SK-N-SH (cell line): ENCODE measurements at regions not wholly inside any gene's neighbourhood (a gene's known extent, or its start where the extent isn't known, plus 50 kb on each side); places are given as distances from the start of the nearest gene placed in this dataset.

Experiments used
- CTCF ChIA-PET: fragments of 300-600, 350-600 bp; formaldehyde crosslinking; extraction: SDS; loops from one replicate; lab custom pipeline; 2021; lab: Yijun Ruan, JAX
- POLR2A ChIA-PET: fragments of 350-600 bp; sonication (Branson Sonifier 250); formaldehyde crosslinking; extraction: SDS; loops from one replicate; lab custom pipeline; 2020; ENCODE audit warnings: antibody characterized with exemption, inconsistent platforms; lab: Yijun Ruan, JAX
- DNase-seq: peaks from one replicate; pipeline ENCODE4 v3.0.0; 2012
- H2AFZ ChIP-seq: fragments of 200-600 bp; sonication (generic); 2 replicates; pipeline ENCODE4 v1.8.1; 2016; ENCODE audit warnings: antibody characterized with exemption, mild to moderate bottlenecking, low read depth
- H3F3A ChIP-seq: fragments of 200-600 bp; sonication (generic); replicated peaks from 2 replicates; pipeline ENCODE3; 2016; ENCODE audit warnings: antibody characterized with exemption, mild to moderate bottlenecking; ENCODE audit not compliant: insufficient read depth
- H3K27ac ChIP-seq, 2 experiments: fragments of 200-500 bp in 1 of 2; fragments of 200-600 bp in 1 of 2; sonication (Bioruptor generic) in 1 of 2; sonication (generic), shearing (Covaris generic) in 1 of 2; 2 replicates each; pipeline versions ENCODE4 v1.5.1 to v1.6.1; 2014 to 2016; ENCODE audit warnings: low read depth in 2 of 2, inconsistent platforms in 1 of 2, low read length in 1 of 2, mild to moderate bottlenecking in 1 of 2, mixed read lengths in 1 of 2
- H3K27me3 ChIP-seq: fragments of 200-600 bp; sonication (generic), shearing (Covaris generic); 2 replicates; pipeline ENCODE4 v1.6.1; 2016; ENCODE audit warnings: mixed run types; ENCODE audit not compliant: insufficient read depth
- H3K36me3 ChIP-seq, 2 experiments: fragments of 200-500 bp in 1 of 2; fragments of 200-600 bp in 1 of 2; sonication (Bioruptor generic) in 1 of 2; sonication (generic) in 1 of 2; replicated peaks in 1 of 2; 2 replicates each; pipeline versions ENCODE3 to v1.5.1; 2014 to 2016; ENCODE audit warnings: low read length in 1 of 2, mild to moderate bottlenecking in 1 of 2; ENCODE audit not compliant: insufficient read depth in 2 of 2, control insufficient read depth in 1 of 2
- H3K4me1 ChIP-seq, 2 experiments: fragments of 200-500 bp in 1 of 2; fragments of 200-600 bp in 1 of 2; sonication (Bioruptor generic) in 1 of 2; sonication (generic), shearing (Covaris generic) in 1 of 2; 2 replicates each; pipeline versions ENCODE4 v1.5.1 to v1.6.1; 2014 to 2016; ENCODE audit warnings: low read depth in 1 of 2, low read length in 1 of 2, mixed run types in 1 of 2; ENCODE audit not compliant: insufficient read depth in 2 of 2, control insufficient read depth in 1 of 2
- H3K4me2 ChIP-seq: fragments of 200-600 bp; sonication (generic), shearing (Covaris generic); 2 replicates; pipeline ENCODE4 v1.6.1; 2017; ENCODE audit warnings: mixed run types
- H3K4me3 ChIP-seq, 2 experiments: fragments of 200-500 bp in 1 of 2; fragments of 200-600 bp in 1 of 2; sonication (Bioruptor generic) in 1 of 2; sonication (generic), shearing (Covaris generic) in 1 of 2; 2 replicates each; pipeline versions ENCODE4 v1.5.1 to v1.8.1; 2014 to 2016; ENCODE audit warnings: low read depth in 2 of 2, inconsistent platforms in 1 of 2, low read length in 1 of 2, mild to moderate bottlenecking in 1 of 2, mixed read lengths in 1 of 2, moderate library complexity in 1 of 2
- H3K79me2 ChIP-seq: fragments of 200-600 bp; sonication (generic); 2 replicates; pipeline ENCODE4 v1.8.1; 2017; ENCODE audit warnings: mild to moderate bottlenecking; ENCODE audit not compliant: insufficient read depth
- H3K9ac ChIP-seq: fragments of 200-600 bp; sonication (generic); 2 replicates; pipeline ENCODE4 v1.6.1; 2017; ENCODE audit warnings: mixed run types
- H3K9me2 ChIP-seq: fragments of 200-600 bp; sonication (generic); 2 replicates; pipeline ENCODE4 v1.6.1; 2017; ENCODE audit warnings: mixed run types
- H3K9me3 ChIP-seq: fragments of 200-600 bp; sonication (generic); 2 replicates; pipeline ENCODE4 v1.6.1; 2017; ENCODE audit warnings: mixed run types, mild to moderate bottlenecking, moderate library complexity
- H4K20me1 ChIP-seq: fragments of 200-600 bp; sonication (generic); 2 replicates; pipeline ENCODE4 v1.6.1; 2017; ENCODE audit warnings: mild to moderate bottlenecking, mixed run types; ENCODE audit not compliant: insufficient read depth
- EP300 ChIP-seq, 2 experiments: IDR thresholded peaks; 2 replicates each; pipeline versions ENCODE4 v1.4.0 to v1.6.1; 2012; ENCODE audit warnings: borderline replicate concordance in 1 of 2, low read depth in 1 of 2, low read length in 1 of 2
- FOSL2 ChIP-seq: IDR thresholded peaks from 2 replicates; pipeline ENCODE4 v1.4.0; 2012; ENCODE audit warnings: low read depth, mild to moderate bottlenecking, moderate library complexity, borderline replicate concordance
- GABPA ChIP-seq: IDR thresholded peaks from 2 replicates; pipeline ENCODE4 v1.4.0; 2012; ENCODE audit warnings: low read depth, mild to moderate bottlenecking
- GATA2 ChIP-seq: sonication (generic); formaldehyde crosslinking; IDR thresholded peaks from 2 replicates; pipeline ENCODE4 v1.5.0; 2020; ENCODE audit warnings: mild to moderate bottlenecking, missing genetic modification reagents
- JUND ChIP-seq: IDR thresholded peaks from 2 replicates; pipeline ENCODE4 v1.4.0; 2012
- MEF2A ChIP-seq: IDR thresholded peaks from 2 replicates; pipeline ENCODE4 v1.4.0; 2012; ENCODE audit warnings: low read depth, borderline replicate concordance
- NFIC ChIP-seq: IDR thresholded peaks from 2 replicates; pipeline ENCODE4 v1.4.0; 2012; ENCODE audit warnings: borderline replicate concordance
- NRF1 ChIP-seq: IDR thresholded peaks from 2 replicates; pipeline ENCODE4 v1.6.1; 2012; ENCODE audit warnings: low read depth, mild to moderate bottlenecking, low read length
- RFX5 ChIP-seq: IDR thresholded peaks from 2 replicates; pipeline ENCODE4 v1.6.1; 2012; ENCODE audit warnings: mild to moderate bottlenecking, improper control_type of control experiment, low read length
- RXRA ChIP-seq: IDR thresholded peaks from 2 replicates; pipeline ENCODE4 v1.4.0; 2012; ENCODE audit warnings: low read depth, mild to moderate bottlenecking, borderline replicate concordance
- SIN3A ChIP-seq: IDR thresholded peaks from 2 replicates; pipeline ENCODE4 v1.6.1; 2012; ENCODE audit warnings: low read depth, mild to moderate bottlenecking, low read length, moderate library complexity, borderline replicate concordance
- TAF1 ChIP-seq: IDR thresholded peaks from 2 replicates; pipeline ENCODE4 v1.6.1; 2012; ENCODE audit warnings: low read depth, mild to moderate bottlenecking, low read length, moderate library complexity, borderline replicate concordance
- TCF12 ChIP-seq: IDR thresholded peaks from 2 replicates; pipeline ENCODE4 v1.4.0; 2012
- YY1 ChIP-seq: IDR thresholded peaks from 2 replicates; pipeline ENCODE4 v1.4.0; 2012; ENCODE audit warnings: low read depth, mild to moderate bottlenecking
- WGBS: methylation state at CpG from one replicate; pipeline ENCODE4 v1.1.6; 2017; ENCODE audit warnings: low lambda C conversion rate; 5-methylcytosine and 5-hydroxymethylcytosine counted together
- TF ChIP-seq, protein P1 (sequence below): IDR thresholded peaks from 2 replicates; pipeline ENCODE4 v1.6.1; 2012; ENCODE audit warnings: mild to moderate bottlenecking, low read depth, low read length, moderate library complexity
- TF ChIP-seq, protein P2 (sequence below): IDR thresholded peaks from 2 replicates; pipeline ENCODE4 v1.4.0; 2012; ENCODE audit warnings: low read depth, borderline replicate concordance
- TF ChIP-seq, protein P3 (sequence below): IDR thresholded peaks from 2 replicates; pipeline ENCODE4 v1.4.0; 2012; ENCODE audit warnings: low read depth, borderline replicate concordance
- TF ChIP-seq, protein P4 (sequence below): fragments of 150-350 bp; IDR thresholded peaks from 2 replicates; pipeline ENCODE4 v1.6.1; 2017; ENCODE audit warnings: antibody characterized with exemption, low read length, low read depth, borderline replicate concordance
- TF ChIP-seq, protein P5 (sequence below): IDR thresholded peaks from 2 replicates; pipeline ENCODE4 v1.4.0; 2012; ENCODE audit warnings: low read depth

DNA sequence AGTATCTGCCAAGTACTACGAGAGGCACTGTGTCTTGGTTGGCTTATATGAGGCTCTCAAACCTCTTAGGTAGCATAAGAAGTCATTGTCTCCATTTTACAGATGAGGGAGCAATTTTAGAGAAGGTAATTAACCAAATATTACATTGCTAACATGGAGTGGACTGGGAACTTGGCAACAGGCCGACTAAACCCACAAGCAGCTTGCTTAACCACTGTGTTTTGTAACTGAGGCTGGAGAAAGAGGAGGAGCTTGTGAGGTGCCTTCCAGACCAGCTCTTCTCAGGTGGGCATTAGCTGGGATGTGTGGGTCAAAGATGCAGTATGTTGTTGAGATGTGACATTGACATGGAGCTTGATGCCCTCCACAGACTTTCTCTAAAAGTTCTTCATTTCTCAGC, 835.6 kb upstream of the RBFOX1 start:
- Histone ChIP-seq H3K27ac (no peak overlapping the region), H3K9me3 (no peaks in the 10 kb centered on the region), H3K79me2 (no peaks in the 10 kb centered on the region), H3K4me1 (no peaks in the 10 kb centered on the region), H3K27me3 (no peaks in the 10 kb centered on the region), H4K20me1 (no peaks in the 10 kb centered on the region), H3K4me2 (no peak overlapping the region), H3K9me2 (no peaks in the 10 kb centered on the region), H3F3A (no peaks in the 10 kb centered on the region), H2AFZ (no peak overlapping the region), H3K9ac (no peak overlapping the region), H3K36me3 (no peaks in the 10 kb centered on the region), H3K4me3 (no peak overlapping the region)
- POLR2A ChIA-PET = no interaction called here
- CTCF ChIA-PET = no interaction called here
- no peak for DNase-seq
- TF ChIP-seq, protein P1, sequence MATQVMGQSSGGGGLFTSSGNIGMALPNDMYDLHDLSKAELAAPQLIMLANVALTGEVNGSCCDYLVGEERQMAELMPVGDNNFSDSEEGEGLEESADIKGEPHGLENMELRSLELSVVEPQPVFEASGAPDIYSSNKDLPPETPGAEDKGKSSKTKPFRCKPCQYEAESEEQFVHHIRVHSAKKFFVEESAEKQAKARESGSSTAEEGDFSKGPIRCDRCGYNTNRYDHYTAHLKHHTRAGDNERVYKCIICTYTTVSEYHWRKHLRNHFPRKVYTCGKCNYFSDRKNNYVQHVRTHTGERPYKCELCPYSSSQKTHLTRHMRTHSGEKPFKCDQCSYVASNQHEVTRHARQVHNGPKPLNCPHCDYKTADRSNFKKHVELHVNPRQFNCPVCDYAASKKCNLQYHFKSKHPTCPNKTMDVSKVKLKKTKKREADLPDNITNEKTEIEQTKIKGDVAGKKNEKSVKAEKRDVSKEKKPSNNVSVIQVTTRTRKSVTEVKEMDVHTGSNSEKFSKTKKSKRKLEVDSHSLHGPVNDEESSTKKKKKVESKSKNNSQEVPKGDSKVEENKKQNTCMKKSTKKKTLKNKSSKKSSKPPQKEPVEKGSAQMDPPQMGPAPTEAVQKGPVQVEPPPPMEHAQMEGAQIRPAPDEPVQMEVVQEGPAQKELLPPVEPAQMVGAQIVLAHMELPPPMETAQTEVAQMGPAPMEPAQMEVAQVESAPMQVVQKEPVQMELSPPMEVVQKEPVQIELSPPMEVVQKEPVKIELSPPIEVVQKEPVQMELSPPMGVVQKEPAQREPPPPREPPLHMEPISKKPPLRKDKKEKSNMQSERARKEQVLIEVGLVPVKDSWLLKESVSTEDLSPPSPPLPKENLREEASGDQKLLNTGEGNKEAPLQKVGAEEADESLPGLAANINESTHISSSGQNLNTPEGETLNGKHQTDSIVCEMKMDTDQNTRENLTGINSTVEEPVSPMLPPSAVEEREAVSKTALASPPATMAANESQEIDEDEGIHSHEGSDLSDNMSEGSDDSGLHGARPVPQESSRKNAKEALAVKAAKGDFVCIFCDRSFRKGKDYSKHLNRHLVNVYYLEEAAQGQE = no peak
- TF ChIP-seq NFIC (no peak), EP300 (IDR thresholded peaks at IDR 0.05; ENCODE audit: borderline replicate concordance in 1 of 2, low read depth in 1 of 2, low read length in 1 of 2) (no peak), YY1 (no peak), RFX5 (no peak), NRF1 (no peak), MEF2A (no peak), GATA2 (CRISPR knock-in tag) (no peak), TAF1 (no peak), FOSL2 (no peak), RXRA (no peak), TCF12 (no peak), JUND (no peak), GABPA (no peak), SIN3A (no peak)
- TF ChIP-seq, protein P2, sequence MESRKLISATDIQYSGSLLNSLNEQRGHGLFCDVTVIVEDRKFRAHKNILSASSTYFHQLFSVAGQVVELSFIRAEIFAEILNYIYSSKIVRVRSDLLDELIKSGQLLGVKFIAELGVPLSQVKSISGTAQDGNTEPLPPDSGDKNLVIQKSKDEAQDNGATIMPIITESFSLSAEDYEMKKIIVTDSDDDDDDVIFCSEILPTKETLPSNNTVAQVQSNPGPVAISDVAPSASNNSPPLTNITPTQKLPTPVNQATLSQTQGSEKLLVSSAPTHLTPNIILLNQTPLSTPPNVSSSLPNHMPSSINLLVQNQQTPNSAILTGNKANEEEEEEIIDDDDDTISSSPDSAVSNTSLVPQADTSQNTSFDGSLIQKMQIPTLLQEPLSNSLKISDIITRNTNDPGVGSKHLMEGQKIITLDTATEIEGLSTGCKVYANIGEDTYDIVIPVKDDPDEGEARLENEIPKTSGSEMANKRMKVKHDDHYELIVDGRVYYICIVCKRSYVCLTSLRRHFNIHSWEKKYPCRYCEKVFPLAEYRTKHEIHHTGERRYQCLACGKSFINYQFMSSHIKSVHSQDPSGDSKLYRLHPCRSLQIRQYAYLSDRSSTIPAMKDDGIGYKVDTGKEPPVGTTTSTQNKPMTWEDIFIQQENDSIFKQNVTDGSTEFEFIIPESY = no peak
- TF ChIP-seq, protein P3, sequence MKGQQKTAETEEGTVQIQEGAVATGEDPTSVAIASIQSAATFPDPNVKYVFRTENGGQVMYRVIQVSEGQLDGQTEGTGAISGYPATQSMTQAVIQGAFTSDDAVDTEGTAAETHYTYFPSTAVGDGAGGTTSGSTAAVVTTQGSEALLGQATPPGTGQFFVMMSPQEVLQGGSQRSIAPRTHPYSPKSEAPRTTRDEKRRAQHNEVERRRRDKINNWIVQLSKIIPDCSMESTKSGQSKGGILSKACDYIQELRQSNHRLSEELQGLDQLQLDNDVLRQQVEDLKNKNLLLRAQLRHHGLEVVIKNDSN = no peak
- TF ChIP-seq, protein P4, sequence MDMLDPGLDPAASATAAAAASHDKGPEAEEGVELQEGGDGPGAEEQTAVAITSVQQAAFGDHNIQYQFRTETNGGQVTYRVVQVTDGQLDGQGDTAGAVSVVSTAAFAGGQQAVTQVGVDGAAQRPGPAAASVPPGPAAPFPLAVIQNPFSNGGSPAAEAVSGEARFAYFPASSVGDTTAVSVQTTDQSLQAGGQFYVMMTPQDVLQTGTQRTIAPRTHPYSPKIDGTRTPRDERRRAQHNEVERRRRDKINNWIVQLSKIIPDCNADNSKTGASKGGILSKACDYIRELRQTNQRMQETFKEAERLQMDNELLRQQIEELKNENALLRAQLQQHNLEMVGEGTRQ = no peak
- TF ChIP-seq, protein P5, sequence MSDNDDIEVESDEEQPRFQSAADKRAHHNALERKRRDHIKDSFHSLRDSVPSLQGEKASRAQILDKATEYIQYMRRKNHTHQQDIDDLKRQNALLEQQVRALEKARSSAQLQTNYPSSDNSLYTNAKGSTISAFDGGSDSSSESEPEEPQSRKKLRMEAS = no peak
- WGBS = 2% methylated on average over 2 of the region's 2 CpGs
